Right atrium auricular region (tissue), 2 donors: ENCODE measurements at regions not wholly inside any gene's neighbourhood (a gene's known extent, or its start where the extent isn't known, plus 50 kb on each side); places are given as distances from the start of the nearest gene placed in this dataset.
A peak's percentile ranks its signal among the peaks of the same experiment; 100 is the strongest.

Experiments
- DNase-seq: peaks from one replicate; pipeline ENCODE4 v3.0.0-alpha.2; 2019; ENCODE audit warnings: low spot score
- H3K27ac ChIP-seq, 2 donors: fragments of 200-600 bp; sonication (generic); 1 replicate in 1 of 2; 2 replicates in 1 of 2; pipeline ENCODE4 v1.5.1; 2016 to 2019
- H3K27me3 ChIP-seq, 2 donors: fragments of 200-600 bp; sonication (generic); one replicate each; pipeline versions ENCODE4 v1.5.1 to v1.6.0; 2017 to 2019
- H3K36me3 ChIP-seq: fragments of 200-600 bp; sonication (generic); one replicate; pipeline ENCODE4 v1.5.1; 2016
- H3K4me1 ChIP-seq, 2 donors: fragments of 200-600 bp; sonication (generic); one replicate each; pipeline versions ENCODE4 v1.5.1 to v1.6.0; 2017 to 2019
- H3K4me3 ChIP-seq, 2 donors: fragments of 200-600 bp; sonication (generic); 1 replicate in 1 of 2; 2 replicates in 1 of 2; pipeline ENCODE4 v1.5.1; 2017 to 2019; ENCODE audit warnings: mild to moderate bottlenecking in 1 of 2, moderate library complexity in 1 of 2
- H3K9me3 ChIP-seq, 2 donors: fragments of 200-600 bp; sonication (generic); one replicate each; pipeline ENCODE4 v1.5.1; 2019
- TF ChIP-seq, protein P1 (sequence below), 2 donors: fragments of 200-600 bp; sonication (generic); IDR thresholded peaks; one replicate each; pipeline ENCODE4 v1.5.1; 2019; ENCODE audit warnings: antibody characterized with exemption in 2 of 2

DNA sequence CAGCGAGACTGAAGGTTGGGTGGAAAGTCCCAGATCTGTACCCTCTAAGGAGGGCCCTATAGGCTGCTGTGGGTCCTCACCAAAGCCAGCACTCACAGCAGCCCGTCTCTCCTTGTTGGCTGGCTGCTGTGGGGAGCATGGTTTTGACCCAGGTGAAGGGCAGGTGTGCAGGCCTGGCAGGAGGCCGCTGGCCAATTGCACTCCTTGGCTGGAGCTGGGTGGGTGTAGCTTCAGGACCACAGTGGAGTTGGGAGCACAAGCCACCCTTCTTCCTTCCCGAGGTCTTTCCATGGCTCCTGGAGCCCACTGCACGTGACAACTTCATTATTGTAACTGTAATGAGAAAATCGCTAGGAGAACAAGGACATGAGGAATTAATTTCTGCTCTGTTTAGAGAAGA, 287.7 kb upstream of the FOXQ1 start:
- DNase-seq = peak; percentile 4
- no peaks in the 10 kb centered on the region for H3K4me1 ChIP-seq
- TF ChIP-seq, protein P1, sequence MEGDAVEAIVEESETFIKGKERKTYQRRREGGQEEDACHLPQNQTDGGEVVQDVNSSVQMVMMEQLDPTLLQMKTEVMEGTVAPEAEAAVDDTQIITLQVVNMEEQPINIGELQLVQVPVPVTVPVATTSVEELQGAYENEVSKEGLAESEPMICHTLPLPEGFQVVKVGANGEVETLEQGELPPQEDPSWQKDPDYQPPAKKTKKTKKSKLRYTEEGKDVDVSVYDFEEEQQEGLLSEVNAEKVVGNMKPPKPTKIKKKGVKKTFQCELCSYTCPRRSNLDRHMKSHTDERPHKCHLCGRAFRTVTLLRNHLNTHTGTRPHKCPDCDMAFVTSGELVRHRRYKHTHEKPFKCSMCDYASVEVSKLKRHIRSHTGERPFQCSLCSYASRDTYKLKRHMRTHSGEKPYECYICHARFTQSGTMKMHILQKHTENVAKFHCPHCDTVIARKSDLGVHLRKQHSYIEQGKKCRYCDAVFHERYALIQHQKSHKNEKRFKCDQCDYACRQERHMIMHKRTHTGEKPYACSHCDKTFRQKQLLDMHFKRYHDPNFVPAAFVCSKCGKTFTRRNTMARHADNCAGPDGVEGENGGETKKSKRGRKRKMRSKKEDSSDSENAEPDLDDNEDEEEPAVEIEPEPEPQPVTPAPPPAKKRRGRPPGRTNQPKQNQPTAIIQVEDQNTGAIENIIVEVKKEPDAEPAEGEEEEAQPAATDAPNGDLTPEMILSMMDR (IDR thresholded peaks at IDR 0.05) = no peak
- no peaks in the 10 kb centered on the region for H3K27me3 ChIP-seq
- H3K9me3 ChIP-seq = no peaks in the 10 kb centered on the region
- no peak overlapping the region for H3K27ac ChIP-seq
- H3K4me3 ChIP-seq = no peak overlapping the region
- no peaks in the 10 kb centered on the region for H3K36me3 ChIP-seq

DNA sequence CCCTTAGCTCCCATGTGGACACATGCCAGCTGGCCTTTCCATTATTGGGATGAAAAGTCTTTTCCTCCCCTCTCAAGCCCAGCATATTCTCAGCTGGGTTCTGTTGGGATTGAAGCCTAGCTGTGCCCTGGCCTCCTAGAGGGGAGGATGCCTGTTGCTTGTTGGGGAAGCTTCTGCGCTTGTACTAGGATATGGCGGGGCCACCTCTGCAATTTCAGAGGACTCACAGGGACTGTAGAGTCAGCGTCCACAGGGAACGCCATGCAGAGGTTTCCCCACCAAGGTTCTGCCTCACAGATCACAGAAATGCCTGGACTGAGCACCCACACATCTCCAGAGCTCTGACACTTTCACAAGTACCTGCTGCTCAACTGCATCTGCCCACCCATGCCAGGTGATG, 288.7 kb upstream of the FOXQ1 start:
- Histone ChIP-seq H3K4me1 (no peaks in the 10 kb centered on the region), H3K4me3 (no peak overlapping the region), H3K36me3 (no peaks in the 10 kb centered on the region), H3K27ac (no peak overlapping the region), H3K9me3 (no peaks in the 10 kb centered on the region), H3K27me3 (no peaks in the 10 kb centered on the region)
- peak; percentile 34 for DNase-seq
- TF ChIP-seq, protein P1 (IDR thresholded peaks at IDR 0.05) = no peak

DNA sequence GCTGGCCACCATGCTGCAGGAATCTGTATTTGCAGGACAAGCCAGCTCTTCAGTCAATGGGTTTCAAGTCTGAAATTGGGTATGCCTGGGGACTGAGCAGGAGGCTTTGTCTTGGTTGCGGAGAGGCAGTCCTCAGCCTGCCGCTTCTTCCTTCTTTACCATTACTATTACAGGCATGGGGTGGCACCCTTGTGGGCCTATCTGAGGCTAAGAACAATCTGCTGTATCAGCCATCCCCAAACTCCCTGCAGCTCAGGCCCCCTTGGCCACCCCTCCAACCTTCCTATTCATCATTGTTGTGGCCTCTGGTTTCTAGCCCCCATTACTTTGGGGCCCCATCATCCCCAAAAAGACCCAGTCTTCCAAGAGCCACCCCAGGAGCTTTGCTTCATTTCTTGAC, 289.2 kb upstream of the FOXQ1 start:
- Histone ChIP-seq H3K27me3 (no peaks in the 10 kb centered on the region), H3K27ac (no peak overlapping the region), H3K9me3 (no peaks in the 10 kb centered on the region), H3K4me1 (no peaks in the 10 kb centered on the region), H3K4me3 (no peak overlapping the region), H3K36me3 (no peaks in the 10 kb centered on the region)
- peak; percentile 46 for DNase-seq
- TF ChIP-seq, protein P1 (IDR thresholded peaks at IDR 0.05) = no peak

DNA sequence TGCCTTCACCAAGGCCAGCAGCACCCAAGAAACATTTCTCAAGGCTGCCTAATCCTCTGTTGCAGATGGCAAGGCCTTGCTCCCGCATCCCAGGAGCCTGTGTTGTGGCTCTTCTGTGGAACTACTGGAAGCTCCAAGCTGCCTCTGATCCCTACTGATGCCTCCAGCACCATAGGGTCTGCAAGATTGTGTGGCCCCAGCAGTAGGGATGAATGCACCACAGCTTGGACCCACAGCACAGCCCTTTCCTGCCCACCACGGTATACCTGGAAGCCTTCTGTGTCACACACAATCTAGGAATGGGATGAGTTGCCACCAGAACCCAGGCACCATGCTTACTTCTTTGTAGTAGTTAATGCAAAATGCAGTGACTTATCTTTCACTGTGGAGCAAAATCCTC, 291.1 kb upstream of the FOXQ1 start:
- DNase-seq = peak; percentile 40
- Histone ChIP-seq H3K4me3 (no peak overlapping the region), H3K27ac (no peak overlapping the region), H3K4me1 (no peaks in the 10 kb centered on the region), H3K36me3 (no peaks in the 10 kb centered on the region), H3K9me3 (no peaks in the 10 kb centered on the region), H3K27me3 (no peaks in the 10 kb centered on the region)
- TF ChIP-seq, protein P1 (IDR thresholded peaks at IDR 0.05) = no peak

DNA sequence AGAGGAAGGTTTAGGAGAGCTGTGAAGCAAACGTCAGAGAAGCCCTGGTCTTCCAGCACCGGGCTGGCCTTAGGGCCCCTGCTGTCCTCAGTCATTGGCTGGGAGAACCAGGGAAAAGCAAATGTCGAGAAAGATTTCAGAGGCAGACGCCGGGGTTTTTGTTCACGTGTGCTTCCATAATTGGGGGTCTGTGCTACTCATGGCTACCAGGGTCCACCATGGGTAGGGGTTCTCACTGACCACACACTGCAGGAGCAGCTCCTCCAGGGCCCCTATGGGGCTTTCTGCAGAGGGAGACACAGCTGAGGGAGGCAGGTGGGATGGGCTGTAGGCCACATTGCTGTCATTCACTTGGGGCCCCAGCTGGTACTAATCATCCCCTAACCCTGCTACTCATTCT, 291.8 kb upstream of the FOXQ1 start:
- Histone ChIP-seq H3K4me3 (no peak overlapping the region), H3K27me3 (no peaks in the 10 kb centered on the region)

DNA sequence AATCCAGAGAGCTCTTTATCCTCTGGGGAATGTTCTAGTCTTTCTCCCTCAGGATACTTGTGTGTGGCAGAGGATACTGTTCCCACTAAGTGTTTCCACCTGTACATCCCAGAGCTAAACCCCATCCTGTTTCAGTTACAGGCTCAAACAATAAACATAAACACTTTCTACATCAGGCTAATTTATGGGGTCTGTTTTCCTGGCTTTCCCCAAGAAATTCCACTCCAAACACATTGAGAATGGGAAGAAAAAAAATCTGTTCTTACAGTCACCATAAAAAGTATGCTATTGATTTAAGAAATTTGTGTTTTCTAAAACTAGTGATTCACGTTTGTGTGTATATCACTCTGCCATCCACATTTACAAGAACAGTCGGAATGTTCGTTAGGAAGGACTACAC, 293.9 kb upstream of the FOXQ1 start:
- H3K4me3 ChIP-seq = no peak overlapping the region
- H3K36me3 ChIP-seq = no peaks in the 10 kb centered on the region
- DNase-seq = no peak
- no peaks in the 10 kb centered on the region for H3K9me3 ChIP-seq
- H3K27ac ChIP-seq = no peak overlapping the region
- no peaks in the 10 kb centered on the region for H3K27me3 ChIP-seq
- TF ChIP-seq, protein P1 (IDR thresholded peaks at IDR 0.05) = no peak
- no peaks in the 10 kb centered on the region for H3K4me1 ChIP-seq

More for the DNA sequence above, 291.8 kb upstream of the FOXQ1 start:
- Histone ChIP-seq H3K9me3 (no peaks in the 10 kb centered on the region), H3K27ac (no peak overlapping the region), H3K36me3 (no peaks in the 10 kb centered on the region), H3K4me1 (no peaks in the 10 kb centered on the region)
- TF ChIP-seq, protein P1 (IDR thresholded peaks at IDR 0.05) = no peak
- DNase-seq = peak; percentile 18
